ENCODE measurements at regions not wholly inside any gene's neighbourhood (a gene's known extent, or its start where the extent isn't known, plus 50 kb on each side); places are given as distances from the start of the nearest gene placed in this dataset.

DNA sequence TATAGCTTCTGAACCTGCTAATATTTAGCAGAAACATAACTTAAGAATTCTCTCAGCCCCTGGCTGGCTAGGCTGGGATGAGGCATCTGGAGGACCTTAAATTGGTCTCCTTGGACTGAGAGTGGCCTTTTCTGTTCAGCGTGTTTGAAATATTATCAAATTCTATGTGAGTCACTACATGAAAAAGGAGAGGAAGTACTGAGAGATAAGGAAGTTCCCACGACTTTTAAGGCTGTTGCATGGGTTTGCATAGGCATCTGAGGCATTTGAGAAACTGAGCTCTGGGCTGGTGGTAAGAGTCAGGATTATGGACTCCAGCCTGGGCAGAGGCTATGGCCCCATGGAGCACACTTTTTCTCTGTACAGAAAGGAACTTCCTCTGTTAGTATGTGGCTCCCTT is 816.2 kb upstream of the GRAMD2B start:
- no peaks in the 10 kb centered on the region for H3K36me3 ChIP-seq (ENCODE audit: control insufficient read depth, insufficient read depth, low read length)
- no peak overlapping the region for H3K27ac ChIP-seq (ENCODE audit: low read depth, low read length)
- H3K4me1 ChIP-seq (ENCODE audit: control insufficient read depth, insufficient read depth, low read length), result no peaks in the 10 kb centered on the region
- no peaks in the 10 kb centered on the region for H3K9me3 ChIP-seq (ENCODE audit: control insufficient read depth, insufficient read depth, low read depth, low read length)
- no peak overlapping the region for H3K4me3 ChIP-seq (ENCODE audit: low read depth, low read length)
- H3K27me3 ChIP-seq (ENCODE audit: control insufficient read depth, insufficient read depth, low read length), result no peaks in the 10 kb centered on the region
- no peak overlapping the region for H3K9ac ChIP-seq (ENCODE audit: low read length)

DNA sequence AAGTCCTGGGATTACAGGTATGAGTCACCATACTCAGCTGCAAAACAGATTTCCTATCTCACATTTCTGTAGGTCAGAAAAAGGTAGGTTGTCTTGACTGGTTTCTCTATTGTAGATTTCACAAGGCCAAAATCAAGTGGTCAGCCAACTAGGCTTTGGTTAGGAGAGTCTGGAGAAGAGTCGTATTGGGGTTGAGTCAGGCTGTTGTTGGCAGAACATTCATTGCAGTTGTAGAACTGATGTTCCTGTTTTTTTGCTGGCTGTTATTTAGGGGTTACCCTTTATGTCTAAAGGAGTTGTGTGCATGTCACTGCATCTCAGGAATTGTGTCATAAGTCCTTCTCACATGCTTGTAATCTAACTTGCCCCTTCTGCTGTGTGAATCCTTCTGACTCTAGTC is 814.2 kb upstream of the GRAMD2B start:
- Histone ChIP-seq H3K27me3 (ENCODE audit: control insufficient read depth, insufficient read depth, low read length) (no peaks in the 10 kb centered on the region), H3K27ac (ENCODE audit: low read depth, low read length) (no peak overlapping the region), H3K9ac (ENCODE audit: low read length) (no peak overlapping the region), H3K4me1 (ENCODE audit: control insufficient read depth, insufficient read depth, low read length) (no peaks in the 10 kb centered on the region), H3K36me3 (ENCODE audit: control insufficient read depth, insufficient read depth, low read length) (no peaks in the 10 kb centered on the region), H3K4me3 (ENCODE audit: low read depth, low read length) (no peak overlapping the region), H3K9me3 (ENCODE audit: control insufficient read depth, insufficient read depth, low read depth, low read length) (no peaks in the 10 kb centered on the region)

DNA sequence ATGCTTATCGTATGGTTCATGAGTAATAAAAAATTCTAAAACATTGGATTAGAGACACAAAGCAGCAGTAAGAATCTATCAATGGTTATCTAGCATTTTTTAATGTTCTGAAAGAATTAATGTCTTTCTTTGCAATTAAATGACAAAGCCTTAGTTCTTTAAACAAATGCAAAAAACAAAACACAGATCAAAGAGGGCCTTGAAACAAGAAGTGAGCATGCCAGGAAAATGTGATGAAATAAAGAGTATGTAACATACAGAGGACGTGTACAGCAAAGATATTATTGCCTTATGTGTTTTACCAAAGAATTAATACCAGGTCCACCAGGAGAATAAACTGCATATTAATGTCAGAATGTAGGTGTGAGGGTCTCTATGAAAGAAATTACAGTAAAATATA is 812.3 kb upstream of the GRAMD2B start:
- Histone ChIP-seq H3K4me1 (ENCODE audit: control insufficient read depth, insufficient read depth, low read length) (no peaks in the 10 kb centered on the region), H3K27me3 (ENCODE audit: control insufficient read depth, insufficient read depth, low read length) (no peaks in the 10 kb centered on the region), H3K27ac (ENCODE audit: low read depth, low read length) (no peak overlapping the region), H3K4me3 (ENCODE audit: low read depth, low read length) (no peak overlapping the region), H3K9ac (ENCODE audit: low read length) (no peak overlapping the region), H3K36me3 (ENCODE audit: control insufficient read depth, insufficient read depth, low read length) (no peaks in the 10 kb centered on the region), H3K9me3 (ENCODE audit: control insufficient read depth, insufficient read depth, low read depth, low read length) (no peaks in the 10 kb centered on the region)

DNA sequence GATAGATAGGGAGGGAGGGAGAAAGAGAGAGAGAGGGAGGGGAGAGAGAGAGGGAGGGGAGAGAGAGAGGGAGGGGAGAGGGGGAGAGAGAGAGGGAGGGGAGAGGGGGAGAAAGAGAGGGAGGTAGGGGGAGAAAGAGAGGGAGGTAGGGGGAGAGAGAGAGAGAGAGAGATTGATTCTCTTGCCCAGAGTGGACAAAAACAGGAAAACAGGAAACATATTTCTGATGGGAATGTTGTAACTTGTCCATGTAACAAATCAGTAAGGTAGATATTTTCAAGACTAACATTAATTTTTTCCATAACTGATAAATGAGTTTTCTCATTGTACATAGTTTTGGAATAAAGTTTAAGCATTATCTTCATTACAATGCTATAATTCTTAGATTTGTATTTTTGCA is 811.7 kb upstream of the GRAMD2B start:
- Histone ChIP-seq H3K4me1 (ENCODE audit: control insufficient read depth, insufficient read depth, low read length) (no peaks in the 10 kb centered on the region), H3K4me3 (ENCODE audit: low read depth, low read length) (no peak overlapping the region)

DNA sequence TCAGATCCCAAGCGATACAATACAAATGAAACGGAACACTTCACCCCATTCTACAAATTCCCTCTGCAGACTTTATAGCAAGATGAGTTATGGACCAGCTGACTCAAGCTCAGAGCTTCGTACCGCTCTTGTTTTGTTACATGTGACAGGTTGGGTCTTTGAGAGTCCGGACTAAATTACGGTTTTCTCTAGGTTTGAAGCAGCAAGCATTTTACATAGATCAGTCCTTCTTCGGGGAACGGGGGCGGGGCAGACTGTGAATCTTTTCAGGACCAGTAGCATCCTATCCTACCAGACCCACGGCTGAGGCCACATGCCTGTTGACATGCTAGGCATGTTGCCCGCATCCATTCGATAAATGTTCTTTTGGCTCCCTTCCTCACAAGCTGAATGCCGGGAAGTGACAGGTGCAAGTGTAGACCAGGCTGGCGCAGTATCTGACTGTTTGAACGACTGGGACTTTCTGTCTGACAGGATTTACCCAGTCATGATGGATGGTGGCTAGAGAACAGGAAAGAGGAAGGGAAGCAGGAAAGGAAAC is 811.0 kb upstream of the GRAMD2B start:
- Histone ChIP-seq H3K27ac (ENCODE audit: low read depth, low read length) (no peak overlapping the region), H3K9ac (ENCODE audit: low read length) (no peak overlapping the region), H3K36me3 (ENCODE audit: control insufficient read depth, insufficient read depth, low read length) (no peaks in the 10 kb centered on the region), H3K4me1 (ENCODE audit: control insufficient read depth, insufficient read depth, low read length) (no peaks in the 10 kb centered on the region), H3K27me3 (ENCODE audit: control insufficient read depth, insufficient read depth, low read length) (no peaks in the 10 kb centered on the region), H3K9me3 (ENCODE audit: control insufficient read depth, insufficient read depth, low read depth, low read length) (no peaks in the 10 kb centered on the region), H3K4me3 (ENCODE audit: low read depth, low read length) (no peak overlapping the region)

More for the DNA sequence above, 811.7 kb upstream of the GRAMD2B start:
- H3K27me3 ChIP-seq (ENCODE audit: control insufficient read depth, insufficient read depth, low read length), result no peaks in the 10 kb centered on the region
- no peak overlapping the region for H3K27ac ChIP-seq (ENCODE audit: low read depth, low read length)
- no peaks in the 10 kb centered on the region for H3K9me3 ChIP-seq (ENCODE audit: control insufficient read depth, insufficient read depth, low read depth, low read length)
- no peak overlapping the region for H3K9ac ChIP-seq (ENCODE audit: low read length)
- no peaks in the 10 kb centered on the region for H3K36me3 ChIP-seq (ENCODE audit: control insufficient read depth, insufficient read depth, low read length)

DNA sequence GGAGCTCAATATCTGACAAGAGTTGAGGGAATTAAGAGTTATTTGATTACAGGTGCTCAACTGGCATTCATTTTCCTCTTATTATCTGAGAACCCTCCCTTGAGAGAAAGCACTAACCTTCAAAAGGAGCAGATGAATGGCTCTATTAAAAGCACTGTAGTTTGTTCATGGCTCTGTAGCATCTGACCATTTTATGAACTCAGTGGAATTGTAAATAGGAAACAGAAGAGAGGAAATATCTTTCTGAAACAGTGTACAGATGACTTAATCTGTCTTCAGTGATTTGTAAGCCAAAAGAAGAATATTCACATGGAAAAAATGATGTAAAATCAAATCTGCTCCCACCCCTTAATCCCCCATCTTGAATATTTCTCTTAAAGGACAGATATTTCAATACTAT is 810.4 kb upstream of the GRAMD2B start:
- no peak overlapping the region for H3K4me3 ChIP-seq (ENCODE audit: low read depth, low read length)
- H3K9me3 ChIP-seq (ENCODE audit: control insufficient read depth, insufficient read depth, low read depth, low read length), result no peaks in the 10 kb centered on the region
- H3K9ac ChIP-seq (ENCODE audit: low read length), result no peak overlapping the region
- H3K4me1 ChIP-seq (ENCODE audit: control insufficient read depth, insufficient read depth, low read length), result no peaks in the 10 kb centered on the region
- H3K36me3 ChIP-seq (ENCODE audit: control insufficient read depth, insufficient read depth, low read length), result no peaks in the 10 kb centered on the region
- H3K27me3 ChIP-seq (ENCODE audit: control insufficient read depth, insufficient read depth, low read length), result no peaks in the 10 kb centered on the region
- H3K27ac ChIP-seq (ENCODE audit: low read depth, low read length), result no peak overlapping the region

DNA sequence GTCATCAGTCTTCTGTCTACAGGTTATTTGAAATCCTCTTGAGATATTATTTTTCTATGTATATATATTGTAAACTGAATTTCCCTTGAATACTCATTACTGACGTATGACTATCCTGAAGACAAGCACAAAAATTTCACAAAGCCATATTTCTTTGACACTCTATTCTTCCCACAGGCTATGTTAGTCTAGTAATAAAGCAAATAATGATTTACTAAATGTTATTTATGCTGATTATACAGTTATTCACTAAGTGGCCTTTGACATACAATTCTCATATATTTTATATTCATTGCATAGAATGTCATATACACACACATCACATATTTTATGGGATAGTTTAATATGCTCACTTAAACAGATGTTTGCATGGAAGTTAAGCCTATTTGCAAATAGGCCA is 793.0 kb upstream of the GRAMD2B start:
- H3K36me3 ChIP-seq (ENCODE audit: control insufficient read depth, insufficient read depth, low read length), result no peaks in the 10 kb centered on the region
- H3K4me1 ChIP-seq (ENCODE audit: control insufficient read depth, insufficient read depth, low read length), result no peaks in the 10 kb centered on the region
- H3K27ac ChIP-seq (ENCODE audit: low read depth, low read length), result no peak overlapping the region
- no peaks in the 10 kb centered on the region for H3K27me3 ChIP-seq (ENCODE audit: control insufficient read depth, insufficient read depth, low read length)
- no peak overlapping the region for H3K4me3 ChIP-seq (ENCODE audit: low read depth, low read length)
- H3K9ac ChIP-seq (ENCODE audit: low read length), result no peak overlapping the region
- H3K9me3 ChIP-seq (ENCODE audit: control insufficient read depth, insufficient read depth, low read depth, low read length), result no peaks in the 10 kb centered on the region

DNA sequence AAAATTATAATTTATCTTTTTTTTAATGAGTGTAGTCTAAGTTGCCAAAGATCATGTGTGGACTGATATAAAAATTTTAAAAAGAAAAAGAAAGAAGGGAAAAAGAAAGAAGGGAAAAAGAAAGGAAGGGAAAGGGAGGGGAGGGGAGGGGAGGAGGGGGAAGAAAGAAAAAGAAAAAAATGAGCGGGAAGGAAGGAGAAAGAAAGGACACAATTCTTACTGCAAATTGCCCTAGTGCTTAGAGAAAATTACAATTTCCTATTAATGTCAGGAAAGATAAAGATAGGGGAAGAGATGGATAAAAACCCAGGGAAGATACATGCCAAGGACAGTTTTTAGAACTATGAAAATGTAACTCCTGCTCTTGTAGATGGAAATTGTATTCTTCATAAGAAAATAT is 789.7 kb upstream of the GRAMD2B start:
- H3K36me3 ChIP-seq (ENCODE audit: control insufficient read depth, insufficient read depth, low read length), result no peaks in the 10 kb centered on the region
- H3K9ac ChIP-seq (ENCODE audit: low read length), result no peak overlapping the region
- H3K27ac ChIP-seq (ENCODE audit: low read depth, low read length), result no peak overlapping the region
- H3K4me3 ChIP-seq (ENCODE audit: low read depth, low read length), result no peak overlapping the region
- H3K27me3 ChIP-seq (ENCODE audit: control insufficient read depth, insufficient read depth, low read length), result no peaks in the 10 kb centered on the region
- H3K9me3 ChIP-seq (ENCODE audit: control insufficient read depth, insufficient read depth, low read depth, low read length), result no peaks in the 10 kb centered on the region
- no peaks in the 10 kb centered on the region; the same call in 1 of the 2 replicates for H3K4me1 ChIP-seq (ENCODE audit: control insufficient read depth, insufficient read depth, low read length)

DNA sequence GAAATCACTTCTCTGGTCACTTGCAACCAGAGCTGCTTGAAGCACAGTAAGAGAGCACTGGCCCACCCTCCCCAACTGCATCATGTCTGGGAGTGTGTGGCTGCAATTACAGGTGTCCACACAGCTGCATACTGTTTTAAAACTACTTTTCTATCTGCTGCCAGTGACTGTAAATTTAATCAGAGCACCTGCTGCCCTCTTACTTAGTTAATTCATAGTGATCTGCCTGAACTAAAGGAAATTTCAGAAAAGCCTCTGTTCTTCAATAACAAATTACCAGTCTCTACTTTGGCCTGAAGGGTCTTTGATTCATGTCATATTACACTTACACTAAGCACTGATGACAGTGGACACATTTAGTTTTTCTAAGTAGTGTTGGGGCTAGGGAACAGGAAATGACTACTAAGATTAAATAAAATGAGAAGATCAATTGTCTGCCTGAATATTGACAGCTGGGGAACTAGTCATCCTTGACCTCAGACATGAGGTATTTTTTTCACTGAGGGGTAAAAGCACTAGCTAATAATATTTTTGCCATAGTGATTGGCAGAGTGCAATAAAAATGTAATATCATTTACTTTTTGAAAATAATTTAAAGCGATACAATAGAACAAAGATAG is 788.9 kb upstream of the GRAMD2B start:
- H3K27ac ChIP-seq (ENCODE audit: low read depth, low read length), result no peak overlapping the region
- no peaks in the 10 kb centered on the region; the same call in 1 of the 2 replicates for H3K4me1 ChIP-seq (ENCODE audit: control insufficient read depth, insufficient read depth, low read length)
- H3K27me3 ChIP-seq (ENCODE audit: control insufficient read depth, insufficient read depth, low read length), result no peaks in the 10 kb centered on the region
- H3K4me3 ChIP-seq (ENCODE audit: low read depth, low read length), result no peak overlapping the region
- H3K9ac ChIP-seq (ENCODE audit: low read length), result no peak overlapping the region
- H3K9me3 ChIP-seq (ENCODE audit: control insufficient read depth, insufficient read depth, low read depth, low read length), result no peaks in the 10 kb centered on the region
- no peaks in the 10 kb centered on the region for H3K36me3 ChIP-seq (ENCODE audit: control insufficient read depth, insufficient read depth, low read length)

DNA sequence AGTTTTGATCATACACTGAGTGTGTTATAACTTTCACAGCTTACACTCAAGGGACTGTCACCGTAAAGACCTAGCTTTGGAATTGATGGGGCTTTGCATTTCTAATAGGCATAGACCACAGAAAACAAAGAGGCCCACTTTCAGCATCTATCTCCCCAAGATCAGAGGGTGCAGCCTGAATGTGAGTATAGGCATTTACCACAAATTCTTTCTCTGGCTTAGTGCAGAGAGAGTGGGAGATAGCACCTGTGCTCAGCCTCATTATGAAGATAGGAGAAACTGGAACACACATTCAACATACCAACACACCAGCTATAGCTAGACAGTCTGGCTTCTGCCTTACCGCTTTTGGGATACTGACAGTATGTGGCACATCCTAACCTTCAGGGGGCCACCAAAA is 783.4 kb upstream of the GRAMD2B start:
- H3K9ac ChIP-seq (ENCODE audit: low read length), result no peak overlapping the region
- no peaks in the 10 kb centered on the region for H3K27me3 ChIP-seq (ENCODE audit: control insufficient read depth, insufficient read depth, low read length)
- no peaks in the 10 kb centered on the region for H3K9me3 ChIP-seq (ENCODE audit: control insufficient read depth, insufficient read depth, low read depth, low read length)
- H3K27ac ChIP-seq (ENCODE audit: low read depth, low read length), result no peak overlapping the region
- H3K4me3 ChIP-seq (ENCODE audit: low read depth, low read length), result no peak overlapping the region
- no peaks in the 10 kb centered on the region; the same call in 1 of the 2 replicates for H3K4me1 ChIP-seq (ENCODE audit: control insufficient read depth, insufficient read depth, low read length)
- H3K36me3 ChIP-seq (ENCODE audit: control insufficient read depth, insufficient read depth, low read length), result no peaks in the 10 kb centered on the region

DNA sequence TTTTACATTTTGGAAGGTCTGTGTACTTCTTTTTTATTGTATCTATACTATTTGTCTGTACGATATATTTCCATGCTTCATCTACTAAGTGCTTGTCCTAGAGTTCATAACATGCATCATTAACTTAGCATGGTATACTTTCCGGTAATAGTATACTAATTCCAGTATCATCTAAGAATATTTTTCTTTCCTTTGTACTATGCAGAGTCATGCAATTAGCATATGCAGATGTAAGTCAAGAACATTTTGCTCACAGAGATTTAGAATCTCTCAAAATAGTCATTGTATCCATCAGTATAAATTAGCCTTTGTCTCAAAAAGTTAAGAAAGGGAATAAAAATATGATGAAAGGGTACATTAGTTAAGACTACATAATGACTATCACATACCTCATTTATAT is 770.4 kb upstream of the GRAMD2B start:
- Histone ChIP-seq H3K9me3 (ENCODE audit: control insufficient read depth, insufficient read depth, low read depth, low read length) (no peaks in the 10 kb centered on the region), H3K27ac (ENCODE audit: low read depth, low read length) (no peak overlapping the region), H3K4me3 (ENCODE audit: low read depth, low read length) (no peak overlapping the region), H3K27me3 (ENCODE audit: control insufficient read depth, insufficient read depth, low read length) (no peaks in the 10 kb centered on the region), H3K36me3 (ENCODE audit: control insufficient read depth, insufficient read depth, low read length) (no peaks in the 10 kb centered on the region), H3K4me1 (ENCODE audit: control insufficient read depth, insufficient read depth, low read length) (no peaks in the 10 kb centered on the region), H3K9ac (ENCODE audit: low read length) (no peak overlapping the region)

Data from HUES6 (cell line).